Choroid plexus epithelial cell (primary cell): ENCODE measurements at regions not wholly inside any gene's neighbourhood (a gene's known extent, or its start where the extent isn't known, plus 50 kb on each side); places are given as distances from the start of the nearest gene placed in this dataset.

ENCODE experiments used
- DNase-seq: peaks from one replicate; pipeline ENCODE4 v3.0.0-alpha.2; 2010; ENCODE audit warnings: low read depth
- H3K4me3 ChIP-seq: 2 replicates; pipeline ENCODE4 v1.5.1; 2011; ENCODE audit warnings: low read depth, mild to moderate bottlenecking, control low read depth, low read length, moderate library complexity
- CTCF ChIP-seq: conservative IDR thresholded peaks from 2 replicates; pipeline ENCODE4 v1.5.1; 2011; ENCODE audit warnings: low read depth, mild to moderate bottlenecking, control low read depth, inconsistent platforms, low read length, moderate library complexity

GRCh38 chr5:175321927-175322532, 122.0 kb downstream of the DRD1 start:
- no peak for TF ChIP-seq CTCF
- no peak for DNase-seq
- H3K4me3 ChIP-seq = no peak overlapping the region

GRCh38 chr5:175319199-175319598, 124.8 kb downstream of the DRD1 start:
- H3K4me3 ChIP-seq = no peak overlapping the region
- no peak for DNase-seq
- no peak for TF ChIP-seq CTCF

GRCh38 chr5:175317872-175318271, 126.1 kb downstream of the DRD1 start:
- TF ChIP-seq CTCF = no peak
- no peak overlapping the region for H3K4me3 ChIP-seq
- no peak for DNase-seq

- H3K4me3 ChIP-seq = no peak overlapping the region
- TF ChIP-seq CTCF = no peak
- DNase-seq = no peak
Measured at GRCh38 chr5:175309218-175309810, 134.7 kb downstream of the DRD1 start.

GRCh38 chr5:175308701-175309100, 135.3 kb downstream of the DRD1 start:
- no peak overlapping the region for H3K4me3 ChIP-seq
- no peak for TF ChIP-seq CTCF
- DNase-seq = no peak

GRCh38 chr5:175306381-175306780, 137.6 kb downstream of the DRD1 start:
- DNase-seq = no peak
- TF ChIP-seq CTCF = no peak
- no peak overlapping the region for H3K4me3 ChIP-seq

- no peak overlapping the region for H3K4me3 ChIP-seq
- DNase-seq = no peak
- no peak for TF ChIP-seq CTCF
Measured at GRCh38 chr5:175305251-175305650, 138.7 kb downstream of the DRD1 start.
